ENCODE measurements at regions not wholly inside any gene's neighbourhood (a gene's known extent, or its start where the extent isn't known, plus 50 kb on each side); places are given as distances from the start of the nearest gene placed in this dataset.
"Not testable (repeated sequence)": the region's sequence is repeated elsewhere in the genome, so short reads cannot be mapped to it uniquely, and the experiment has no call there.

DNA sequence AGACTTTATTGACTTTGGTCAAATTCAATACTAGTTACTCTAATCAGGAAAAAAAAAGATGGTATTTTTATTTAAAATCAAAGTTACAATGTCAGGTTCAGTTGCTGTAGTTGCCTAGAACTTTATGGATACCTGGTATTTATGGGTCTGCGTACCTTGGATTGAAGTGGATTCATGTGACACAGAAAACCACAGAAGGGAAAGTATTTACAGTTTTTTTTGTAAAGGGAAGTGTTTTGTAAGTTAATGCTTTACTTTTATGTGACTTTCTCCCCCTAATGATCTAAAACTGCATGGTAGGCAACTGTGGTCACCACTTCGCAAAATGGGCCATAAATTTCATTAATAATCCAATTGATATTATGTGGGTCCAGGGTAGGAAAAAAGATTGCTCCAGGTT is 65.2 kb upstream of the ADA2 start:
- WGBS, 2 donors: 90% methylated on average over 2 of the region's 2 CpGs
- TF ChIP-seq, protein P1, sequence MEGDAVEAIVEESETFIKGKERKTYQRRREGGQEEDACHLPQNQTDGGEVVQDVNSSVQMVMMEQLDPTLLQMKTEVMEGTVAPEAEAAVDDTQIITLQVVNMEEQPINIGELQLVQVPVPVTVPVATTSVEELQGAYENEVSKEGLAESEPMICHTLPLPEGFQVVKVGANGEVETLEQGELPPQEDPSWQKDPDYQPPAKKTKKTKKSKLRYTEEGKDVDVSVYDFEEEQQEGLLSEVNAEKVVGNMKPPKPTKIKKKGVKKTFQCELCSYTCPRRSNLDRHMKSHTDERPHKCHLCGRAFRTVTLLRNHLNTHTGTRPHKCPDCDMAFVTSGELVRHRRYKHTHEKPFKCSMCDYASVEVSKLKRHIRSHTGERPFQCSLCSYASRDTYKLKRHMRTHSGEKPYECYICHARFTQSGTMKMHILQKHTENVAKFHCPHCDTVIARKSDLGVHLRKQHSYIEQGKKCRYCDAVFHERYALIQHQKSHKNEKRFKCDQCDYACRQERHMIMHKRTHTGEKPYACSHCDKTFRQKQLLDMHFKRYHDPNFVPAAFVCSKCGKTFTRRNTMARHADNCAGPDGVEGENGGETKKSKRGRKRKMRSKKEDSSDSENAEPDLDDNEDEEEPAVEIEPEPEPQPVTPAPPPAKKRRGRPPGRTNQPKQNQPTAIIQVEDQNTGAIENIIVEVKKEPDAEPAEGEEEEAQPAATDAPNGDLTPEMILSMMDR (IDR thresholded peaks at IDR 0.05): no peak
- no peaks in the 10 kb centered on the region for H3K36me3 ChIP-seq
- intact Hi-C loops (cut with DNase I): no loop called here
- ATAC-seq (no peak), DNase-seq (no peak)
- H3K4me3 ChIP-seq: no peak overlapping the region
- no peaks in the 10 kb centered on the region for H3K9me3 ChIP-seq
- H3K4me1 ChIP-seq: peaks cover 0 to 13% (median 0%) of the 10 kb centered on the region in 9 donors
- peaks cover 0 to 20% (median 11%) of the 10 kb centered on the region in 7 donors for H3K27me3 ChIP-seq
- no peak overlapping the region for H3K27ac ChIP-seq

DNA sequence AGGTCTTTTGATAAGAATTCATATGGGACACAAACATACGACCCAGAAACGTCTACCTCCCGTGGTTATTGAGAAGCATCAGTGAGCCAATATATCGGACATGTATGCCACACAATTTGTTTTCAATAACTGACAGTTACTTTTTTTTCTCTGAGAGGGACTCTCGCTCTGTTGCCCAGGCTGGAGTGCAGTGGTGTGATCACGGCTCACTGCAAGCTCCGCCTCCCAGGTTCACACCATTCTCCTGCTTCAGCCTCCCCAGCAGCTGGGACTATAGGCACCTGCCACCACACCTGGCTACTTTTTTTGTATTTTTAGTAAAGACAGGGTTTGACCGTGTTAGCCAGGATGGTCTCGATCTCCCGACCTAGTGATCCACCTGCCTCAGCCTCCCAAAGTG is 64.6 kb upstream of the ADA2 start:
- ATAC-seq; intact Hi-C loops (cut with DNase I); H3K36me3 ChIP-seq; H3K27ac ChIP-seq; H3K4me3 ChIP-seq; H3K9me3 ChIP-seq: not testable (repeated sequence)
- peaks cover 0 to 20% (median 11%) of the 10 kb centered on the region in 7 donors for H3K27me3 ChIP-seq
- WGBS, 2 donors: 84 to 85% methylated on average over 10 of the region's 10 CpGs
- peak in 1 of 2 donors; percentile 0 for DNase-seq
- H3K4me1 ChIP-seq: peaks cover 0 to 13% (median 0%) of the 10 kb centered on the region in 9 donors

DNA sequence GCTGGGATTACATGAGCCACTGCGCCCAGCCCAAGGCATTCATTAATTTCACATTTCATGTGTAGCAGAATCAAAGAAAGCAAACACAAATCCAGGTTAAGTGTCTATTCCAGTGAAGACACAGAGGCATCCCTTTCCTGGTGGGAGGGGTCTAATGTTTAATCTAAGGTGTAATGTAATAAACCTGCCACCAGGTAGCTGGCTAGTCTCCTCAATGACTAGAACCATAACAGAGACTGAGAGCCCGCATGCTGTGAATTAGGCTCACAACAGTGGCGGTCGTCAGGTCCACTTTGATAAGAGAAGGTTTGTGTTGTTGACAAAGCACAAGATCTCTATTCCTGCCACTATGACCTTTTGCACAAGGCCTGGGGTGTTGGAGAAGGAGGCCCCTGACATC is 64.2 kb upstream of the ADA2 start:
- no peak overlapping the region for H3K27ac ChIP-seq
- 80 to 82% methylated on average over 4 of the region's 4 CpGs for WGBS, 2 donors
- ATAC-seq (no peak), DNase-seq (peak in 1 of 2 donors; percentile 1)
- peaks cover 0 to 20% (median 11%) of the 10 kb centered on the region in 7 donors for H3K27me3 ChIP-seq
- peaks cover 0 to 13% (median 0%) of the 10 kb centered on the region in 9 donors for H3K4me1 ChIP-seq
- H3K4me3 ChIP-seq: no peak overlapping the region
- TF ChIP-seq, protein P1 (IDR thresholded peaks at IDR 0.05): no peak
- no peaks in the 10 kb centered on the region for H3K9me3 ChIP-seq
- intact Hi-C loops (cut with DNase I): no loop called here
- no peaks in the 10 kb centered on the region for H3K36me3 ChIP-seq

DNA sequence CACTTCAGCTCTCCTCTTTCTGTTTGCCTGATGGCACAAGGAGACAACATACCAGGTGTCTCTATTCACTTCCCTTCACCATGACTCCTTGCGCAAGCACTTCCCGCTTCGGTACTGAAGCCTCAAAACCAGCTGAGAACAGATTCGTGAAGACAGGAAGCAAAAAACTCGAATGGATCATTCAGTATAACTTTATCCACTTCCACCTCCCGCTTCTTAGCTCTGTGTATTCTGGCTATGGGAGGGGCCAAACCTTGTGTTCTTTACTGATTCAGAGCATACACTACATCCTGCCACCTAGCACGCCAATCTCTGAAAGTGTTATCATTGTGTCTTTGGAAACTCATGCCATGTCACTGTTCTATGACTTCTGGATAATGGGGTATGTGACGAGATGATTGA is 62.2 kb upstream of the ADA2 start:
- Histone ChIP-seq H3K4me3 (no peak overlapping the region), H3K27me3 (peaks cover 0 to 13% (median 3%) of the 10 kb centered on the region in 7 donors), H3K9me3 (no peaks in the 10 kb centered on the region), H3K36me3 (no peaks in the 10 kb centered on the region), H3K27ac (no peak overlapping the region), H3K4me1 (peaks cover 0 to 13% (median 0%) of the 10 kb centered on the region in 9 donors)
- ATAC-seq (no peak), DNase-seq (no peak)
- WGBS, 2 donors: 56 to 65% methylated on average over 8 of the region's 8 CpGs
- TF ChIP-seq, protein P1 (IDR thresholded peaks at IDR 0.05): no peak
- intact Hi-C loops (cut with DNase I): no loop called here

DNA sequence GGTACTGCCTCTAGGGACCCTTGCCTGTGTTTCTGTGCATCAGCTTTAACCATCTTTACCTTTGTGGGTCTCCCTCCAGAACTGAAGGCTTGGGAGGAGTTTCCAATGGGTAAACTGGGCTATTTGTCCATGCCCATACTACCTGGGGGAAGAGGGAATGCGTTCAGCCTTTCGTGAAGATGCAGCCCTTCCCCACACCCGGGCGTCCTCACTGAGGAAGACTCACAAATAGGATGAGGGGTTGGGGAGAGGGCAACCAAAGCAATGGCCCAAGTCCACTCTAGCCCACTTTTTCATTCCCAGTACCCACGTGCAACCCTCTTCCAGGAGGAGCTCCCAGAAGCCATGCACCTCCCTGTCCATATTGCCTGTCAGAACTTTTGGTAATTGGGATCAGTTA is 61.8 kb upstream of the ADA2 start:
- Histone ChIP-seq H3K4me3 (no peak overlapping the region), H3K27me3 (peaks cover 0 to 11% (median 3%) of the 10 kb centered on the region in 7 donors), H3K4me1 (peaks cover 0 to 13% (median 0%) of the 10 kb centered on the region in 9 donors), H3K27ac (no peak overlapping the region), H3K9me3 (no peaks in the 10 kb centered on the region), H3K36me3 (no peaks in the 10 kb centered on the region)
- 89 to 95% methylated on average over 5 of the region's 5 CpGs for WGBS, 2 donors
- intact Hi-C loops (cut with DNase I): no loop called here
- ATAC-seq: no peak
- DNase-seq: no peak
- TF ChIP-seq, protein P1 (IDR thresholded peaks at IDR 0.05): no peak
